AG04450 (cell line): ENCODE measurements at regions not wholly inside any gene's neighbourhood (a gene's known extent, or its start where the extent isn't known, plus 50 kb on each side); places are given as distances from the start of the nearest gene placed in this dataset.

Experiments
- CTCF ChIA-PET: fragments of 300-600, 350-600 bp; formaldehyde crosslinking; extraction: SDS; loops from one replicate; lab custom pipeline; 2022; ENCODE audit warnings: antibody characterized with exemption, inconsistent platforms; lab: Charles Lee
- POLR2A ChIA-PET: fragments of 350-600 bp; formaldehyde crosslinking; extraction: SDS; loops from one replicate; lab custom pipeline; 2021; ENCODE audit warnings: antibody characterized with exemption, inconsistent platforms; lab: Yijun Ruan, JAX
- DNase-seq: peaks from one replicate; pipeline ENCODE4 v3.0.0-alpha.2; 2011; ENCODE audit warnings: low read depth, low spot score
- H3K27ac ChIP-seq: one replicate; pipeline ENCODE4 v1.5.1; 2012; ENCODE audit warnings: low read depth, low read length, control low read depth
- H3K27me3 ChIP-seq: one replicate; pipeline ENCODE4 v1.6.0; 2012; ENCODE audit warnings: low read length; ENCODE audit not compliant: control insufficient read depth, insufficient read depth
- H3K4me3 ChIP-seq: 2 replicates; pipeline ENCODE4 v1.5.1; 2011; ENCODE audit warnings: mild to moderate bottlenecking, low read depth, low read length, control low read depth
- H3K9me3 ChIP-seq: 2 replicates; pipeline ENCODE4 v1.5.1; 2012; ENCODE audit warnings: low read length; ENCODE audit not compliant: control insufficient read depth, insufficient read depth
- CTCF ChIP-seq: IDR thresholded peaks from 2 replicates; pipeline ENCODE4 v1.5.1; 2011; ENCODE audit warnings: low read depth, low read length, control low read depth, inconsistent platforms

DNA sequence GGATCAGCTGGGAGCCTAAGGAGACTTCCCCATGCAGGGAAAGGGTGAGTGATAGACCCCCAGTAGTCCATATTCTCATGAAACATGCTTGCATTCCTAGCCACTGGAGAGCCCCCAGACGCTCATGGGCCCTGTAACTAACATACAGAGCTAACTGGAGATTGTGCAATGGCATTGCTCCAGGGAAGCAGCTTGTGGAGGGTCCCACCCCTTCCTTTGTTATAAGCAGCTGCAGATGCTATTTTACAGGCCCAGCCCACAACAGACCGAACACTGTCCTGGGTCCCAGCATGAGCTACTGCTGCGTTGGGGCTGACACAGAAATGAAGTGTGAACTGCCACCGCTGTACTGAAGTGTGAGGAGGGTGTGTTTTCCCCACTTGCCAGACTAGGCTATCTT lies 1465.7 kb upstream of the DIAPH2 start:
- TF ChIP-seq CTCF: no peak
- Histone ChIP-seq H3K27ac (no peak overlapping the region), H3K27me3 (no peaks in the 10 kb centered on the region), H3K4me3 (no peak overlapping the region), H3K9me3 (no peaks in the 10 kb centered on the region)
- ChIA-PET CTCF (no interaction called here), POLR2A (no interaction called here)
- no peak for DNase-seq

GRCh38 chrX:95248386-95248785 lies 1436.3 kb upstream of the DIAPH2 start:
- Histone ChIP-seq H3K27ac (no peak overlapping the region), H3K4me3 (no peak overlapping the region), H3K9me3 (no peaks in the 10 kb centered on the region), H3K27me3 (no peaks in the 10 kb centered on the region)
- no peak for DNase-seq
- CTCF ChIA-PET: no interaction called here
- TF ChIP-seq CTCF: no peak
- POLR2A ChIA-PET: no interaction called here

GRCh38 chrX:95290455-95290854 lies 1394.2 kb upstream of the DIAPH2 start:
- no peak for DNase-seq
- no peak for TF ChIP-seq CTCF
- Histone ChIP-seq H3K4me3 (no peak overlapping the region), H3K9me3 (peaks cover 4% of the 10 kb centered on the region; the same call in 1 of the 2 replicates), H3K27ac (no peak overlapping the region), H3K27me3 (no peaks in the 10 kb centered on the region)
- POLR2A ChIA-PET: no interaction called here
- CTCF ChIA-PET: no interaction called here

GRCh38 chrX:95291561-95291960 lies 1393.1 kb upstream of the DIAPH2 start:
- no peak for DNase-seq
- H3K27me3 ChIP-seq: no peaks in the 10 kb centered on the region
- H3K9me3 ChIP-seq: peaks cover 4% of the 10 kb centered on the region; the same call in 1 of the 2 replicates
- TF ChIP-seq CTCF: no peak
- no peak overlapping the region for H3K4me3 ChIP-seq
- H3K27ac ChIP-seq: no peak overlapping the region
- CTCF ChIA-PET: no interaction called here
- POLR2A ChIA-PET: no interaction called here

DNA sequence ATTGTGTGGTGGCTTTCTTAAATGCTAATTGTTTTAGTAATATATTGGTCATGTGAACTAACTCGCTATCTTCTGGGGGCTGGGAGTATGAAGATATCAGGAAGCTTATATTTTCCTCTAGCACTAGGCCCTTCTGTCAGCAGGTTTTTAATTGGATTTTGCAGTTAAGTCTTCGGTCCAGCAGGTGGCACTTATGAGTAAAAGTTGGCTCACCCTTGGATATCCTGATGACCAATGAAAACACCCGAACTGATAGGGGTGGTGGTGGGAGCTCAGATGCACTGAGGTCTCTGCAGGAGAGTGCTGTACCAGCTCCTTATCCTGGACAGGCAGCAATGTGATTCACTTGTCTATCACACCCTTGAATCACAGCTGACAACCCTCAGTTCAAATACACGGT lies 1365.8 kb upstream of the DIAPH2 start:
- DNase-seq: no peak
- H3K27ac ChIP-seq: no peak overlapping the region
- POLR2A ChIA-PET: no interaction called here
- no peak for TF ChIP-seq CTCF
- no peak overlapping the region for H3K4me3 ChIP-seq
- CTCF ChIA-PET: no interaction called here
- no peaks in the 10 kb centered on the region for H3K27me3 ChIP-seq
- H3K9me3 ChIP-seq: no peaks in the 10 kb centered on the region
